B cell (primary cell): ENCODE measurements at regions not wholly inside any gene's neighbourhood (a gene's known extent, or its start where the extent isn't known, plus 50 kb on each side); places are given as distances from the start of the nearest gene placed in this dataset.

Source experiments
- ATAC-seq: fragments of 200-7000 bp; cut with Tn5 transposase; one replicate; pipeline ENCODE4 v1.10.0; 2021; ENCODE audit warnings: low read depth, mild to moderate bottlenecking, moderate number of reproducible peaks, moderate library complexity
- CTCF ChIA-PET: fragments of 350-600 bp; sonication (Branson Sonifier 250); formaldehyde crosslinking; loops from one replicate; lab custom pipeline; 2021; ENCODE audit warnings: antibody characterized with exemption, inconsistent platforms; lab: Charles Lee
- POLR2A ChIA-PET: fragments of 350-600 bp; sonication (Branson Sonifier 250); formaldehyde crosslinking; loops from one replicate; lab custom pipeline; 2021; ENCODE audit warnings: antibody characterized with exemption; lab: Charles Lee
- DNase-seq: peaks from one replicate; pipeline ENCODE4 v3.0.0; 2013
- H2AFZ ChIP-seq: 2 replicates; pipeline ENCODE4 v1.6.1; 2012; ENCODE audit warnings: mild to moderate bottlenecking, low read depth, low read length; ENCODE audit not compliant: insufficient read depth, poor library complexity, severe bottlenecking
- H3K27ac ChIP-seq, 2 donors: 1 replicate in 1 of 2; 2 replicates in 1 of 2; pipeline ENCODE4 v1.5.1; 2012 to 2013; ENCODE audit warnings: low read length in 2 of 2, mild to moderate bottlenecking in 2 of 2, moderate library complexity in 1 of 2
- H3K27me3 ChIP-seq, 4 experiments: fragments of 200-600 bp in 1 of 4; sonication (generic) in 1 of 4; replicated peaks in 1 of 4; 1 replicate in 2 of 4; 2 replicates in 2 of 4; pipeline versions ENCODE4 v1.6.1 to v1.7.0; 2013 to 2016; ENCODE audit warnings: low read length in 3 of 4, mild to moderate bottlenecking in 2 of 4, mixed read lengths in 1 of 4, moderate library complexity in 1 of 4; ENCODE audit not compliant: insufficient read depth in 4 of 4, control insufficient read depth in 3 of 4; ENCODE audit errors: control extremely low read depth in 1 of 4
- H3K36me3 ChIP-seq, 2 experiments: replicated peaks in 1 of 2; 1 replicate in 1 of 2; 2 replicates in 1 of 2; pipeline versions ENCODE4 v1.6.1 to v1.7.1; 2013; ENCODE audit warnings: low read length in 1 of 2; ENCODE audit not compliant: insufficient read depth in 2 of 2, control insufficient read depth in 1 of 2; ENCODE audit errors: control extremely low read depth in 1 of 2, extremely low read depth in 1 of 2
- H3K4me1 ChIP-seq, 2 donors: fragments of 200-600 bp in 1 of 2; sonication (generic) in 1 of 2; 1 replicate in 1 of 2; 2 replicates in 1 of 2; pipeline versions ENCODE4 v1.5.1 to v1.6.1; 2013 to 2017; ENCODE audit warnings: low read length in 2 of 2; ENCODE audit not compliant: control insufficient read depth in 2 of 2, insufficient read depth in 2 of 2
- H3K4me2 ChIP-seq: replicated peaks from 2 replicates; pipeline ENCODE3; 2012; ENCODE audit warnings: mild to moderate bottlenecking, low read depth, low read length; ENCODE audit not compliant: poor library complexity, severe bottlenecking
- H3K4me3 ChIP-seq, 5 experiments: fragments of 200-600 bp in 1 of 5; sonication (generic) in 1 of 5; 1 replicate in 3 of 5; 2 replicates in 2 of 5; pipeline versions ENCODE4 v1.5.1 to v1.7.0; 2011 to 2016; ENCODE audit warnings: low read length in 4 of 5, mild to moderate bottlenecking in 4 of 5, low read depth in 2 of 5, control low read depth in 1 of 5, moderate library complexity in 1 of 5; ENCODE audit not compliant: insufficient read depth in 1 of 5; ENCODE audit errors: control extremely low read depth in 1 of 5, extremely low read depth in 1 of 5
- H3K79me2 ChIP-seq: fragments of 200-600 bp; sonication (generic); one replicate; pipeline ENCODE4 v1.6.0; 2016; ENCODE audit warnings: low read length; ENCODE audit not compliant: control insufficient read depth, insufficient read depth
- H3K9ac ChIP-seq: fragments of 200-600 bp; sonication (generic); 2 replicates; pipeline ENCODE4 v1.6.1; 2017; ENCODE audit warnings: mild to moderate bottlenecking, low read length, moderate library complexity
- H3K9me3 ChIP-seq, 3 donors: one replicate each; pipeline versions ENCODE4 v1.6.1 to v1.7.1; 2013; ENCODE audit warnings: low read length in 2 of 3; ENCODE audit not compliant: control insufficient read depth in 2 of 3, insufficient read depth in 1 of 3; ENCODE audit errors: control extremely low read depth in 1 of 3
- H4K20me1 ChIP-seq: 2 replicates; pipeline ENCODE4 v1.6.0; 2012; ENCODE audit warnings: mild to moderate bottlenecking, low read length; ENCODE audit not compliant: insufficient read depth, control insufficient read depth, poor library complexity, severe bottlenecking
- H3K27ac Mint-ChIP-seq: one replicate; pipeline ENCODE4 v1.8.0; 2021; ENCODE audit warnings: mixed read lengths
- H3K27me3 Mint-ChIP-seq: one replicate; pipeline ENCODE4 v1.8.0; 2021; ENCODE audit warnings: mixed read lengths
- H3K4me1 Mint-ChIP-seq: one replicate; pipeline ENCODE4 v1.8.0; 2021; ENCODE audit warnings: mixed read lengths
- H3K4me3 Mint-ChIP-seq: one replicate; pipeline ENCODE4 v1.8.0; 2021; ENCODE audit warnings: mixed read lengths
- H3K9me3 Mint-ChIP-seq: one replicate; pipeline ENCODE4 v1.8.0; 2022; ENCODE audit warnings: mixed read lengths; ENCODE audit not compliant: insufficient read depth
- EZH2 ChIP-seq: IDR thresholded peaks from 2 replicates; pipeline ENCODE4 v1.6.1; 2012; ENCODE audit warnings: borderline replicate concordance, low read depth, mild to moderate bottlenecking, moderate library complexity, low read length; ENCODE audit not compliant: insufficient read depth, poor library complexity, severe bottlenecking
- WGBS: methylation state at CpG from one replicate; pipeline ENCODE4 v1.1.5; 2013; ENCODE audit warnings: missing lambda C conversion rate; ENCODE audit not compliant: insufficient coverage; 5-methylcytosine and 5-hydroxymethylcytosine counted together
- intact Hi-C: fragments of 100-400 bp; cut with micrococcal nuclease; formaldehyde crosslinking; loops from one replicate; pipeline ENCODE4 v1.10.0; 2022
- TF ChIP-seq, protein P1 (sequence below): fragments of 200-600 bp; IDR thresholded peaks from one replicate; pipeline ENCODE4 v1.8.0; 2022; ENCODE audit warnings: antibody characterized with exemption, mild to moderate bottlenecking

DNA sequence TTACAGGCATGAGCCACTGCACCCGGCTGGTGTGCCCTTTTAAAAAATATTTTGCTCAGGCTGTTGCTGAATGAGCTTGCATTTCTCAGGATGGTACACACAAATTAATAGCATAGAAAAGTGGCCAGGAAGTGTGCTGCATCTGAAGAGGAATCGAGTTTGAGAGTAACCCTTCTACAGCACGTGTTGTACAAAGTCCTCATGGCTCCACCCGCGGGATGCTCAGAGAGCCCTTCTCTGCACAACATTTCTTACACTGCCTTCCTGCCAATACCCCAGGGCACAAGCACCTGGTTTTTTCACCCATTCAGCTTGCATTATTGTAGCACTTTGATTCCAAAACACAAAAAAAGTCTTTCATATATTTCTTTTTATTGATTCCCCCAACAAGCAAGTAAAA, 90.1 kb upstream of the NEDD4L start:
- Histone ChIP-seq H3K27ac (no peak overlapping the region), H3K9ac (no peak overlapping the region), H3K79me2 (no peaks in the 10 kb centered on the region), H3K4me3 (no peak overlapping the region), H3K36me3 (no peaks in the 10 kb centered on the region), H3K4me1 (peaks cover 6 to 13% of the 10 kb centered on the region in 2 donors), H2AFZ (no peak overlapping the region), H3K27me3 (peaks cover 0 to 3% (median 2%) of the 10 kb centered on the region in 4 experiments), H3K9me3 (no peaks in the 10 kb centered on the region), H3K4me2 (no peak overlapping the region), H4K20me1 (no peaks in the 10 kb centered on the region)
- ATAC-seq (no peak), DNase-seq (no peak)
- Mint-ChIP-seq H3K27ac (no peak overlapping the region), H3K27me3 (no peaks in the 10 kb centered on the region), H3K4me3 (no peak overlapping the region), H3K9me3 (no peaks in the 10 kb centered on the region), H3K4me1 (peaks cover 13% of the 10 kb centered on the region)
- TF ChIP-seq EZH2: no peak
- TF ChIP-seq, protein P1, sequence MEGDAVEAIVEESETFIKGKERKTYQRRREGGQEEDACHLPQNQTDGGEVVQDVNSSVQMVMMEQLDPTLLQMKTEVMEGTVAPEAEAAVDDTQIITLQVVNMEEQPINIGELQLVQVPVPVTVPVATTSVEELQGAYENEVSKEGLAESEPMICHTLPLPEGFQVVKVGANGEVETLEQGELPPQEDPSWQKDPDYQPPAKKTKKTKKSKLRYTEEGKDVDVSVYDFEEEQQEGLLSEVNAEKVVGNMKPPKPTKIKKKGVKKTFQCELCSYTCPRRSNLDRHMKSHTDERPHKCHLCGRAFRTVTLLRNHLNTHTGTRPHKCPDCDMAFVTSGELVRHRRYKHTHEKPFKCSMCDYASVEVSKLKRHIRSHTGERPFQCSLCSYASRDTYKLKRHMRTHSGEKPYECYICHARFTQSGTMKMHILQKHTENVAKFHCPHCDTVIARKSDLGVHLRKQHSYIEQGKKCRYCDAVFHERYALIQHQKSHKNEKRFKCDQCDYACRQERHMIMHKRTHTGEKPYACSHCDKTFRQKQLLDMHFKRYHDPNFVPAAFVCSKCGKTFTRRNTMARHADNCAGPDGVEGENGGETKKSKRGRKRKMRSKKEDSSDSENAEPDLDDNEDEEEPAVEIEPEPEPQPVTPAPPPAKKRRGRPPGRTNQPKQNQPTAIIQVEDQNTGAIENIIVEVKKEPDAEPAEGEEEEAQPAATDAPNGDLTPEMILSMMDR: no peak
- intact Hi-C loops: loop anchor here (10.0 kb wide), 1 partner anchor 91 kb away; the partner anchor contains the start of gene NEDD4L
- 23% methylated on average over 3 of the region's 5 CpGs for WGBS
- POLR2A ChIA-PET: no interaction called here
- CTCF ChIA-PET: no interaction called here

DNA sequence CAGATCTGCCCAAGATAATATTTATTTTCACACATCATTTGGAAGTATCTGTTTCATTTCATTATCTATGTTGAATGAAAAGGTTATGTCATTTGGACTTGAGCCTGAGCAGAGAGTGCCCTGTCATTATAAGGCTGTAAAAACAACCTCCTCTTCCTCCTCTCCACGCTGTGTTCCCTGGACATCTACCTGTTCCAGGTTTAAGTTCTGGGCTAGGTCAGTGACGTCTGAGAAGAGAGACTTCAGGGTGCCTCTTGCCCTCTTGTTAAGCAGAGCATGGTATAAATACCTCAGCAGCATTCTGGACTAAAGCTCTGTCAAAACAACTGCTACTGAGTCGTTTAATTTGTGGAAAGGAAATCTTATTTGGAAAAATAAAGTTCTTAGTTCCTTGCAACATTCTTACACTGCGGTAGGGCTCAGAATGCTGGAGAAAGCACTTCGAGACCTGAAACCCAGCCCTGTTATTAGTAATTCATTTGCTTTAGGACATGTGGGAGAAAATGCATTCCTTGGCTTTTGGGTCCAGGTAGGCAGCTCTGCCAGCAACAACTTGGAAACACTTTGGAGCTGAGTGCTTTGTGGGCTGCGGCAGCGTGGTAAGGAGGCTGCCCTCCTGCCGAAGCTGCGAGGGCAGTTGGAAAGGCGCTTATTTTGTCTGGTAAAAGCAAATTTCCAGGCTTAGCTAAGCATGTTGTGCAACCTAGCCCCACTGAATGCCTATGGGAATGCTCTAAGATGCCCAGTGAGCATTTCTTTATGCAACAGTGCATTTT, 91.8 kb upstream of the NEDD4L start:
- Histone ChIP-seq H3K4me1 (peaks cover 6 to 13% of the 10 kb centered on the region in 2 donors), H3K4me3 (no peak overlapping the region), H3K27me3 (peaks cover 0 to 3% (median 2%) of the 10 kb centered on the region in 4 experiments), H2AFZ (no peak overlapping the region), H3K27ac (no peak overlapping the region), H4K20me1 (no peaks in the 10 kb centered on the region), H3K79me2 (no peaks in the 10 kb centered on the region), H3K9me3 (no peaks in the 10 kb centered on the region), H3K36me3 (no peaks in the 10 kb centered on the region), H3K4me2 (no peak overlapping the region), H3K9ac (no peak overlapping the region)
- intact Hi-C loops: loop anchor here (10.0 kb wide), 1 partner anchor 93 kb away; the partner anchor contains the start of gene NEDD4L
- Mint-ChIP-seq H3K4me1 (peaks cover 13% of the 10 kb centered on the region), H3K4me3 (no peak overlapping the region), H3K27me3 (no peaks in the 10 kb centered on the region), H3K27ac (no peak overlapping the region), H3K9me3 (no peaks in the 10 kb centered on the region)
- no peak for ATAC-seq
- WGBS: over 99% methylated on average over 7 of the region's 10 CpGs
- DNase-seq: no peak
- TF ChIP-seq, protein P1: no peak
- TF ChIP-seq EZH2: no peak
- ChIA-PET POLR2A (interaction anchor here (0.7 kb wide), 1 partner anchor 170 kb away, joined by 3 read pairs; no protein-coding TSS in a partner anchor), CTCF (interaction anchor here (0.7 kb wide), 1 partner anchor 63 kb away, joined by 3 read pairs; no protein-coding TSS in a partner anchor)
